PC-3 (cell line): ENCODE measurements at regions not wholly inside any gene's neighbourhood (a gene's known extent, or its start where the extent isn't known, plus 50 kb on each side); places are given as distances from the start of the nearest gene placed in this dataset.

Source experiments
- CTCF ChIP-seq: fragments of 300-600 bp; sonication (generic); conservative IDR thresholded peaks from 2 replicates; pipeline ENCODE4 v1.5.1; 2017; ENCODE audit warnings: antibody characterized with exemption, low read depth, mild to moderate bottlenecking, low read length
- EZH2 ChIP-seq: fragments of 300-600 bp; sonication (generic); IDR thresholded peaks from one replicate; pipeline ENCODE4 v1.6.1; 2017; ENCODE audit warnings: antibody characterized with exemption, mild to moderate bottlenecking, low read length; ENCODE audit not compliant: unreplicated experiment

- TF ChIP-seq CTCF, result no peak
- no peak for TF ChIP-seq EZH2
Measured at GRCh38 chr2:107584577-107584976, 242.1 kb upstream of the RGPD4 start.
